HG03066 (cell line): ENCODE measurements at regions not wholly inside any gene's neighbourhood (a gene's known extent, or its start where the extent isn't known, plus 50 kb on each side); places are given as distances from the start of the nearest gene placed in this dataset.
"Not testable (repeated sequence)": the region's sequence is repeated elsewhere in the genome, so short reads cannot be mapped to it uniquely, and the experiment has no call there.

Experiments
- ATAC-seq: cut with Tn5 transposase; IDR thresholded peaks from one replicate; pipeline ENCODE4 v1.9.1; 2021; ENCODE audit warnings: low read depth; ENCODE audit not compliant: unreplicated experiment

DNA sequence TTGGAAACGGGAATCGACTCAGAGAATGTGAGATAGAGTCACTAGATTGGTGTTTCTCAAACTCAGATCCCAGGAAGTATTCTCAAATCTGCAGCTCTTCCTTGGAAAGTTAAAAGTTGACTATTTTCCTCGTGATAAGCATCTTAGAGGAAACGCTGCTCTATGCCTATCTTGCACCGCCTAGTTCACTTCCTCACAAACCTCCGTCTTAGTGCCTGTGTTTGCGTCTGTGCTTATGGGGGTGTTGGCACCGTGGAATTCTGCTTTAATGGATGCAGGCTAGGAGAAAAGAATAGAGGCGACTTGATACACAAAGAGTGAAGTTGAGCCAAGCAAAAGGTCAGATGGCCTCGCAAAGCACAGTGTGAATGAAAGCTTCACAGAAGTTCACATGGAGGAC is 255.3 kb upstream of the ID2 start:
- ATAC-seq: no peak

DNA sequence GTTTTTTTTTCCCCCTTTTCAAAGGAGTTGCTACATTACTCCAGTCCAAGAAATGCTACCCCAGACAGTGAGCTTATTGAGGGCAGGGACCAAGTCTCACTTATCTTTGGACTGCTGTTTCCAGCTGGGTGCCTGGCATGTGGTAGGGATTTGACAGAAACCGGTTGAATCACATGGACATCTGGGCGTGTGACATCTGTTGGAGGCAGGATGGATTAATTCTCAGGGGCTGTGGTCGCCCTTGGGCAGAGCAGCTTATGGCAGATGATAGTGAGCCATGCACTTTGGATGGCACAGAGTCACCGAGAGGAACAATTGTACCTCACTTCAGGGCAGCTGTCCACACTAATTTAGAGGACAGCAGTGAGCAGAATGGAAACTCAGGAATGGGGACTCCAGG is 254.6 kb upstream of the ID2 start:
- ATAC-seq: no peak

DNA sequence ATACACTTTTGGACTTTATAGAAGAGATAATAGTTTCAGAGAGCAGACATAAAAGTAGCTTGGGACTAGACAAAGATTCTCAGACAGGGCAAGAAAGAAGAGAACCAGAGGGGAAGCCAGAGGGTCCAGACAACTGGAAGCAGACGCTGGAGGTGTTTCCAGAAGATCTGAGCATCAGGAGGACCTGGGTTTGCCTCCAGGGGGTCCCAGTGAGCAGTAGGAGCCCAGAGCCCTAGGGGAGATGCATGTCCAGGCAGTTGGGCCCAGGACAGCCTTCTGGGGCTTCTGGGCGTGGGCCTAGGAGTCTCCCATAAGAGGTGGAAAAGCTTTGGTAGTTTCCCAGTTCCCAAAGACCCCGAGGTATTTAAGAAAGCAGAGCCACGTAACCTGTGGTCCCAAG is 251.2 kb upstream of the ID2 start:
- no peak for ATAC-seq

DNA sequence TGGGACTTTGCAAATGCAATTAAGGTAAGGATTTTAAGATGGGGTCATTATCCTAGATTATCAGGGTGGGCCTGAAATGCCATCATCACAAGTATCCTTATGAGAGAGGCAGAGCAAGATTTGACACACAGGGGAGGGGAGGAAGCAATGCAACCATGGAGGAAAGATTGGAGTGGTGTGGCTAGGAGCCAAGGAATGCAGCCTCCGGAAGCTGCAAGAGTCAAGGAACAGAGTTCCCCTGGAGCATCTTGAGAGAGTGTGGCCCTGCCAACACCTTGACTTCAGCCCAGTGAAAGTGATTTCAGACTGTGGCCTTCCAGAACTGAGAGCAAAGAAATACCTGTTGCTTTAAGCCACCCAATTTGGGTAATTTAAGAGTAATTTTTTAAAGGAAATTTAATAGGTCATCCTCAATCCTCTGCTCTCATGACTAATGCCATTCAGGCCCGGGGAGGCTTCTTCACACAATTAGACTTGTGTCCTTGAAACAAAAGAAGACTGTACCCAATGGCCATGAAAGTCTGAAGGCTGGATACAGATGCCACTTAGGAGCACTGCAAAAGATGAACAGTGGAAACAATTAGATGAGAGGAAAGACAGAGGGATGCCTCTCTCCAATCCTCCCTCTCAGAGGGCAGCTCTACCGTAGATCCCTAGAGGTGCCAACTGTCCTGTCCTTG is 250.3 kb upstream of the ID2 start:
- ATAC-seq: no peak

DNA sequence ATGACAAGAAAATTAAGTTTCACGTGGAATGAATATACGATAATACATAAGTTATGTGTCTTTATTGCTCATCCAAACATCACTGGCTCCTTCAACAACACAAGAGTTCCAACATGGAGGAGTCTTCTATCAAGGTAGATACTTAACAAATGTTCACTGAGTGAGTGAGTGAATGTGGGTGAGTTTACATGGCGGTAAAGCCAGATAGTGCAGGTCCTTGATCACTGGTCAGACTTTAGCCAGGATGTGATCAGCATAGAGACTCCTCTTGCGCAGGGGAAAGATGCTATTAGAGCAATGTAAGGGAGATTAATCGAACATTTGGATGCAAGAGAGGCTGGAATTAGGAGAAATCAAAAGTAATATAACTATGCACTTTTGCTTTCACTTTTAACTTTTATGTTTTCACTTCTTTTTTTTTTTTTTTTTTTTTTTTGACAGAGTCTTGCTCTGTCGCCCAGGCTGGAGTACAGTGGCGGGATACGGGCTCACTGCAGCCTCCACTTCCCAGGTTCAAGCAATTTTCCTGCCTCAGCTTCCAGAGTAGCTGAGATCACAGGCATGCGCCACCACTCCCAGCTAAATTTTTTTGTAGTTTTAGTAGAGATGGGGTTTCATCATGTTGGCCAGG is 249.0 kb upstream of the ID2 start:
- no peak for ATAC-seq

DNA sequence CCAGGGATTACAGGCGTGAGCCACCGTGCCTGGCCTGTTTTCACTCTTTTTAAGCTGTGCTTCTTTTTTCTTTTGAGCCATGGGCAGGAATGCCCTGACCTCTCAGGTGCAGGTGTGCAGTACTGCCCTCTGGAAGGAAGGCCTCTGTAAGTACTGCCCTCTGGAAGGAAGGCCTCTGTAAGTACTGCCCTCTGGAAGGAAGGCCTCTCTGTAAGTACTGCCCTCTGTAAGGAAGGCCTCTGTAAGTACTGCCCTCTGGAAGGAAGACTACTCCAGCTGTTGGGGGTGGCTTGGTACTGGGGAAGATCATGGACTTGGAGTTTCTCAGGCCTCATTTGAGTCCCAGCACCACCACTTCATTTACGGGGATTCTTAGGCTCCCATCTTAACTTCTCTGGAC is 248.5 kb upstream of the ID2 start:
- no peak for ATAC-seq

DNA sequence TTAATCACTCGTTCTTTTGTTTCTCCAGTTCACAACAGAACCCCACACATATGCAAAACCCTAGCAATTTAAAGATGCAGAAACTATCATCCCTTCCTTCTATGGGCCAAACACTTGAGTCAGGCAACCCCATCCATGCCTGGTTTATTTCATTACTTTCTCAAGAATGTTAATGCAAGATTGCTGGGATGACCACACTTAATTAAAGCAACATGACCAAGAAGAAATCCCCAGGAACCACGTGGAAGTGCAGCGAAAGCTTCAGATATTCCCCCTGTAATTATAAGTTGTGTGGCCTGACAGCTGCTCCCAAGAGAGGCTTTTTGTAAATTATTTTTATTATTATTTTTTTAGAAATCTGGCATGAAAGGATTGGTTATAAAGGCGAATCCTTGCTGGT is 246.2 kb upstream of the ID2 start:
- no peak for ATAC-seq

DNA sequence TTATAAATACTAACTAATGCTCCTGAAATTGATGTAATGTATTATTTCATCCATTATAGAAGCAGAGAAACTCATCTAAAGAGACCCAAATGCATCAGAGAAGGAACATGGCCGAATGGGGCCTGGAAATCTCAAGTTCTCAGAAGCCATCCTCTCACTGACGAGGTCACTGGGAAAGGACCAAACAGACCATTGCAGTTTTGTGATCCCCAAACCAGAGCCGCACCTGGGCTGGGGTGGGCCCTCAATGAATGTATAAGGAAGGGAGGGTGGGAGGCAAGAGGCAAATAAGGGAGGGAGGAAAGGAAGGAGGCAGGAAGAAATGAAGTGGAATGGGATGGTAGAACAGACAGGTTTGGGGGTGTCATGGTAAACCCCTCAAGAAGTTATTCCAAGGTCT is 245.3 kb upstream of the ID2 start:
- ATAC-seq: no peak

DNA sequence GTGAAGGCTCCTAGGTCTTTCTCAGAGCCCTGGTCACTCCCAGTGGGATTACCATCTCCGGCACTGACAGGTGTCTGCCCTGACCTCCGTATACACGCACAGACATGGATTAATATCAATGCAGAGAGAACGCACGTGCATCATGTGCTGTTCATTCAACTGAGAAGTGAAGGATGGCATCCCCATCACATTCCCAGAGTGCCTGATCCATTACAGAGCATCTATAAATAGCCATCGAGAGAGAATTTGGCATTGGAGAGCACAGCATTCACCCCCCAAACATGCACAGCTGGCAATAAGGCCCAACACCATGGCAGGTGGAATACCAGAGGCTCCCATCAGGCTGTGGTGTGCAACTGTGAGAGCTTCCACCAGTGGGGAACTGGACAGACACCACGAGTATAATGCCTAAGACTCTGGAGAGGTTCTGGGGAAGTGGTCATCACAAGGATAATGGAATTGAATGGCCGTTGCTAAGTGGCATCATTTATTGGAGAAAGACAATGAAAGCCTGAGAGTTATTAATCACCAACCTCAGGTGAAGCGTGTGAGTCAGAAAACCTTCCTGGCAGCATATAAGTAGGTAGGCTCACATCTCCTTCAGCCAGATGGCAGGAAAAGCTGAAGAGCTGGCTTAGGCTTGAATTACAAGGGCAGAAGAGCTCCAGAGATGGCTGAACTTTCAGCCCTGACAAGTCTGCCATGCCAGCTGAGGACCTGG is 244.5 kb upstream of the ID2 start:
- ATAC-seq: no peak

DNA sequence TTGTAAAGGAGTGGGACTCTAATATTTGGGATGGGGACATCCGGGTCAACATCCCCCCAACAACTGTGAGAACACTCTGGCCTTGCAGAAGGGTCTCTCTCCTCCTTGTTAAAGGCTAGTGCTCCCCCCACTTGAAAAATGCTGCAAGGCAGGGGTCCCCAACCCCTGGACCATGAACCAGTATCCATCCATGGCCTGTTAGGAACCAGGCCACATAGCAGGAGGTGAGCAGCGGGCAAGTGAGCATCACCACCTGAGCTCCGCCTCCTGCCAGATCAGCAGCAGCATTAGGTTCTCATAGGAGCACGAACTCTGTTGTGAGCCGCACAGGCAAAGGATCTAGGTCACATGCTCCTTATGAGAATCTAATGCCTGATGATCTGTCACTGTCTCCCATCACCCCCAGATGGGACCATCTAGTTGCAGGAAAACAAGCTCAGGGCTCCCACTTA is 243.9 kb upstream of the ID2 start:
- no peak for ATAC-seq

DNA sequence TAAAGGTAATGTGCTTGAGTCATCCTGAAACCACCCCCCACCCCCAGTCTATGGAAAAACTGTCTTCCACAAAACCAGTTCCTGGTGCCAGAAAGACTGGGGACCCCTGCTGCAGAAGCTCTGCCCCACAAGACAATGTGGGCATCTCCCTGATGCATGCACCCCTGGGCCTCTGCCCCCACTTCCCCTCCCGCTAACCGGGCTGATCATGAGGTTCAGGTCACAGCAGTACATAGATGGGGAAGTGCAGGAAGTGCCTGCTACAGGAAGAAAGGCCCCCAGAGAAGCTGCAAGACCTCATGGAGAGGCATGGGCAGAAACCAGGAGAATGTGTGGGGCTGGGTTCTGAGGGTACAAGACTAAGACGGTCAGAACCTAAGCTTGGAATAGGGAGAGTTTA is 243.4 kb upstream of the ID2 start:
- ATAC-seq: no peak

DNA sequence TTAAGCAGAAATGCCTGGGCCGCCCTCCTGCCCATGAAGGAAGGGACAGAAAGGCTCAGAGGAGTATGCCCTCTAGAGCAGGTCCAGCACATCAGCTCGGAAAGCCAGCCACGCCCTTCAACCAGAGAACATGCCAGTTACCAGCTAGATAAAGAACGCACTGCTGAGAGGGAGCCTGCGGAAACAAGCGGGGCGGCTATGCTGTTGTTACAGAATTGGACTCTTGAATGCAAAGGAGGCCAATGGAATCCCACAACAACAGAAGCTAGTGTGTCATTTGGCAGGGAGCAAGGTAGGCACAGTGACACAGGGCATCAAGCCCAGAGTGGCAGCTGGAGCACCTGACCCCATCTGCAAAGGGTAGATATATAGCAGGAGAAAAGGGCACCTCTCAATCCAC is 242.9 kb upstream of the ID2 start:
- ATAC-seq: no peak

DNA sequence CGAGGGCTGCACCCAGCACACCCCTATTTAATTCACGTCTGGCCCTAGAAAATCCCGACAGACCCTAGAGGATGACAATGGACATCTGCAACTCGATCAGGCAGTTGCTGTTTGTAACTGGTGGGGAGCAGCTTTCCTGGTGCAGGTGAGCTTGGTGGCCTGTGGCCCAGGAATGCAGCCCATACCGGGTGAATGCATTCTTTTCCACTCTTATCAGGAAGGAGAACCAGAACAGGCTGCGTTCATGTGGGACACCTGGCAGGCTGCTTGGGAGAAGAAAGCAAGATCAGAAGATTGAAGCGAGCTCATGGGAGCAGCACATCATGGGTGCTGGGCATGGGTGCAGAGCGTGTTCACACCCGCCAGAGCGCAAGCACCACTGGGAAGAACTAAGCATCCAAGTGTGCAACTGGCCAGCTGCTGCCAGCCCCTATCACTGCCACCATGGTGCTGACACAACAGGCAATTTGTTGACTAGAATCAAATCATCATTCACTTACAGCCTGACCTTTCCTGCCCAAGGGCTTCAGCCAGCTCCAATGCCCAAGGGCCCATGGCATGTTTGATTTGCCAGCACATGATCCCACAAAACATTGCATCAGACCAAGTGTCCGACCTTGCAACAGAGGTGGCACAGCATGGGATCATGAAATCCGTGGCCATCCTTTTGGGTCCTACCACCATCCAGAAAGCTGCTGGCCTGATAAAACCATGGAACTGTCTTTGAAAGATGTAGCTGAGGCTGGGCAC is 241.7 kb upstream of the ID2 start:
- ATAC-seq: no peak

DNA sequence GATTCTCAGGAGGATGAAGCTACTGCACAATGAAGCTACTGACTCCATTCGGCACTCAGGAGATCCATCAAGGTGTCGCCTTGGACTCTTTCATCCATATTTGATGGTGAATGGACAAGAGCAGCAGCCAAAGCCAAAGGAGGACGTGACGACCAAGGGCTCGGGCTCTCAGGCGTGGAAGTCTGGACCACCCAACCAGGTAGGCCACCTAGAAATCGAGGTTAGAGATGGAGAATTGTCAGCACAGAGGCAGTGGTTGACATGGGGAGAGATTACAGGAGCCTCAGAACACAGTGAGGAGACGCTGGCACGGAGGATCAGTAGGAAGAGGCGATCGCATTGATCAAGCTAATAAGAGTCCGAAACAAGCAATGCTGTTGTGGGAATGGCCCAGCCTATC is 240.5 kb upstream of the ID2 start:
- ATAC-seq: no peak

DNA sequence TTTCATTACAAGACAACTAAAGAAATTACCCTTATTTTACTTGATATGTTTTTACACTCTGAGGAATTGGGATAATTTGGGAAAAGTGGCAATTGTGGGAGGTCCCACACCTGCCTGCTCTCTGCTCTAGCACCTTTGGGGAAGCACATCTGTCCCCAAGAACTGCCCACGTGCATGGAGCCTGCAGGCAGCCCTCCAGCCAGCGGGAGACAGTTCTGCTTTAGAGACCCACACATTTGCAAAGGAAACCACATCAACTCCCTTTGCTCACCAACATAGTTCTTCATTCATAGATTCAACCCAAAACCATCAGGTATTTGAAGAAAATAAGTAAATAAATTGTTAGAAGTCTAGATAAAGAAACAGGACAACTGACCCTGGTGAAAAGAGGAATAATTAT is 239.9 kb upstream of the ID2 start:
- ATAC-seq: no peak

DNA sequence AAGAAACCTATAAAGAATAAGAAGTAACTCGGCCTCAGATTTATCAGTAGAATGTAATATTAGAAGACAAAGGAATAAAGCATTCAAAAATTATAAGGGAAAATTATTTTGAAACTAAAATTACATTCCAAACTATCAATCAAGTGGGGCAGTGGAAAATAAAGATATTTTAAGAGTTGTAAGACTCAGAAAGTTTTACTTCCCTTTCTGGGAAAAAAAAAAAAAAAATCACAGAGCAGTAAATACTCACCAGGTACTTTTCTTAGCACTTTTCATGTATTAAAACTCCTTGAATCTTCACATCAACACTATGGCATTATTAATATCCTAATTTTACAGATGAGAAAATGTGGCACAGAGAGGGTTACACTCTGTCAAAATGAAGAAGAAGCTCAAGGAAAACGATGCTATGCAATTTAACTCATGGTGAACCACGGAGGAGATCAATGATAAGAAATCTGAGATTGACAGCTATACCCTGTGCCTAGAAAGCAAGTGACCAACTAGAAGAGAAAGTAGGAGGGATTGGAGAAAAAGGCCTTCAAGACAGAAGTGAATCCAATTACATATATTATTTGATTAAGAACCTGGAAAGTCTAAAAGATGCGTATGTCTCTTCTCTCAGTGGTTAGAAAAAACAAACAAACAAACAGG is 238.9 kb upstream of the ID2 start:
- no peak for ATAC-seq

DNA sequence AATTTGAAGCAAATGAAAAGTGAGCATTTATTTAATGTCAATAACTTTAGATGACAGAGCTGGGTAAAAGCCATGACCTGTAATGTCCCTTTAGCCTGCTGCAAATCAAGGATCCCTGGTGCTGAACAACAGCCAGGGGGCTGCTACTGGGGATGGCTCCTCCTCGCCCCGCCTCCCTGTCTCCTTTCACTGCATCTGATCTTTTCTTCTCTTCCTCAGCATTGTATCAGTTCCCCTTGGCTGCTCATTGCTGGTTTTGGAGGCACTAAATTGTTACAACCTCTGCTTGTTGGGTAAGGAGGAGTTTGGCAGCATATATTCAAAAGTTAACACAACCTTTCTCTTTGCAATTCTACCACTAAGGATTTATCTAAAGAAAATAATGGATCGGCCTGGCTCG is 236.3 kb upstream of the ID2 start:
- no peak for ATAC-seq

DNA sequence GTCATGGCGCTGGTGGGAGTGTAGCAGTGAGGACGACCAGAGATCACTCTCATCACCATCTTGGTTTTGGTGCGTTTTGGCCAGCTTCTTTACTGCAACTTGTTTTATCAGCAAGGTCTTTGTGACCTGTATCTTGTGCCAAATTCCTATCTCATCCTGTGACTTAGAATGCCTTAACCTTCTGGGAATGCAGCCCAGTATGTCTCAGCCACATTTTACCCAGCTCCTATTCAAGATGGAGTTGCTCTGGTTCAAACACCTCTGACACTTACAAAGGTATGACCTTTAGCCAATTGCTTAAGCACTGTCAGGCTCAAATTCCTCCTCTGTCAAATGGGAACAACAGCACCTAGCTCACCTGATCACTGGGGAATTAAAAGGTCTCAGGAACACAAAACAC is 235.1 kb upstream of the ID2 start:
- ATAC-seq: not testable (repeated sequence)

DNA sequence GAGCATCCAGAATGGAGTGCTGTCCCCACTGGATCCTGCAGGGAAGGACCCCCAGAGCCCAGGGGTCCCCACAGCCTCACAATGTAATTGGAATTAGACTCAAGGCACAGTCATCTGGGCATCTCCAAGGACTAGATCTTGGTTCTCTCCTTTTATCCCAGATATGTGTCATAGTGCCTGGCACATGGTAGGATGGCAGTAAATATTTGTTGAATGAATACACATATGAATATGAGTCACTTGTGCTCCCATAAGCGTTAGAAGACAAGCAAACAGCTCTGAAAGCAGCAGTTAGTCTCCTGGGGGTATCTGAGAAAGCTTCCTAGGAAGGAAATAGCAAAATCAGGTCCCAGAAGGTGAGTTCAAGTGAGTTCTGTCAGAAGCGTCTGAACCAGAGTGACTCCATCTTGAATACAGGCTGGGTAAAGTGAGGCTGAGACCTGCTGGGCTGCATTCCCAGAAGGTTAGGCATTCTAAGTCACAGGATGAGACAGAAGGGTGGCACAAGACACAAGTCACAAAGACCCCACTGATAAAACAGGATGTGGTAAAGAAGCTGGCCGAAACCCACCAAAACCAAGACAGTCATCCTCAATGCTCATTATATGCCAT is 234.1 kb upstream of the ID2 start:
- no peak for ATAC-seq

DNA sequence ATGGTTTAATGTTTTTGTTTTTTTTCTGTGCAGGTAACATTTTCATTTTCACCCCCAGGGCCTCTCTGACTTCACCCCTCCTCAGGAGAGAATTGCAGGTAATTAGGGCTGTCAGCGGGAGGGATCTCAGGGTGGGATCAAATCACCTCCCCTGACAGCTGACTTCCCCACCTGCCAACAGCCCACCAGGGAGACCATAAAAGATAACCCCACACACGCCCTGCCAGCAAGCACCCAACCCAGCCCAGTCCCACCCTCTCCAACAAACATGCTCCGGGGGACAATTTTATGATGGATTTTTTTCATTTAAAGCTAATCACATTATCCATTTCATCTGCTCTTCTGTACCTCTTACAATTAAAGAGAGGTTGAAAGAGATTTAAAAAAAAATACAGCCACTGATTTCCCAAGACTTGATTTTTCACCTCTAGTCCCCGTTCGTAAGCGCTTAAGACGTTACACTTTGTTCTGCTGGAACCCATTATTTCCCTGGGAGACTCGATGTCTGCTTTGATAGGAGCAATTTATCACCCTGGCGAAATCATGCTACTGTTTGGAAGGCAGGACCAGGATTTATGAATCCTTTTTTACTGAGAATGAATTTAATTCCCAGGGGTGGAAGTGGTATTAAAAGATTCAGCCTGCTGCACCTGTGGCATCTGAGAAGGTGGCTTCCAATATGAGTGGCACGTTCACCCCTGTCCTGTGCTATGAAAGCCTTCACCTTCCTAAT is 232.9 kb upstream of the ID2 start:
- ATAC-seq: no peak
